Spleen (tissue), 7 donors: ENCODE measurements at regions not wholly inside any gene's neighbourhood (a gene's known extent, or its start where the extent isn't known, plus 50 kb on each side); places are given as distances from the start of the nearest gene placed in this dataset.

ENCODE experiments used
- POLR2AphosphoS5 ChIP-seq, 3 donors: sonication (generic); formaldehyde crosslinking; IDR thresholded peaks; one replicate each; pipeline ENCODE4 v1.5.1; 2017; ENCODE audit warnings: antibody characterized with exemption in 3 of 3
- TF ChIP-seq, protein P1 (sequence below), 11 experiments: fragments of 200-600 bp in 7 of 11; fragments of 450-650 bp in 4 of 11; sonication (generic) in 4 of 11; IDR thresholded peaks in 8 of 11; conservative IDR thresholded peaks in 3 of 11; 1 replicate in 7 of 11; 2 replicates in 4 of 11; pipeline versions ENCODE4 v1.4.0 to v1.8.0; 2016 to 2021; ENCODE audit warnings: antibody characterized with exemption in 11 of 11, inconsistent platforms in 4 of 11, mild to moderate bottlenecking in 1 of 11
- donor health status: DM: no; HTN: no; CAD: no; lungs with moderate emphysema.
- donor health status: DM: no; HTN: no; CAD: no.
- donor health status: DM: no; HTN: no; CAD: no.

DNA sequence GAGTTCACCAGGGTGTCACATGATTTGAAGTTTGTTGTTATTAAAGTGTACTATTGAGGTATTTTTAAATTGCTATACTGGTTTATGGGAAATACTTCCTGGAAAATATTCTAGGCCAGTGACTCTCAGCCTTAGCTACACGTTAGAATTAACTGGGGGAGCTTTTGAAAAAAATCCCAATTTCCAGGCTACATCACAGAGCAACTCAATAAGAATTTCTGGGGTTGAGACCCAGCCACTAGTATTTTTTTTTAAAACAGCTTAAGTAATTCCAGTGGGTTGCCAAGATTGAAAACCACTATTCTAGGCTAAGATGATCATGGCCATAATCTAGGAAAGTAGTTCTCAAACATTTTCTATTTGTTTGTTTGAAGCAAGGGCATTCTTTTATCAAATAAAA lies 142.9 kb upstream of the GRIA1 start:
- TF ChIP-seq, protein P1, sequence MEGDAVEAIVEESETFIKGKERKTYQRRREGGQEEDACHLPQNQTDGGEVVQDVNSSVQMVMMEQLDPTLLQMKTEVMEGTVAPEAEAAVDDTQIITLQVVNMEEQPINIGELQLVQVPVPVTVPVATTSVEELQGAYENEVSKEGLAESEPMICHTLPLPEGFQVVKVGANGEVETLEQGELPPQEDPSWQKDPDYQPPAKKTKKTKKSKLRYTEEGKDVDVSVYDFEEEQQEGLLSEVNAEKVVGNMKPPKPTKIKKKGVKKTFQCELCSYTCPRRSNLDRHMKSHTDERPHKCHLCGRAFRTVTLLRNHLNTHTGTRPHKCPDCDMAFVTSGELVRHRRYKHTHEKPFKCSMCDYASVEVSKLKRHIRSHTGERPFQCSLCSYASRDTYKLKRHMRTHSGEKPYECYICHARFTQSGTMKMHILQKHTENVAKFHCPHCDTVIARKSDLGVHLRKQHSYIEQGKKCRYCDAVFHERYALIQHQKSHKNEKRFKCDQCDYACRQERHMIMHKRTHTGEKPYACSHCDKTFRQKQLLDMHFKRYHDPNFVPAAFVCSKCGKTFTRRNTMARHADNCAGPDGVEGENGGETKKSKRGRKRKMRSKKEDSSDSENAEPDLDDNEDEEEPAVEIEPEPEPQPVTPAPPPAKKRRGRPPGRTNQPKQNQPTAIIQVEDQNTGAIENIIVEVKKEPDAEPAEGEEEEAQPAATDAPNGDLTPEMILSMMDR (IDR thresholded peaks at IDR 0.05 in 8 of 11, conservative IDR thresholded peaks at IDR 0.05 in 3 of 11): no peak
- no peak for TF ChIP-seq POLR2AphosphoS5 (IDR thresholded peaks at IDR 0.05)
